ENCODE measurements at regions not wholly inside any gene's neighbourhood (a gene's known extent, or its start where the extent isn't known, plus 50 kb on each side); places are given as distances from the start of the nearest gene placed in this dataset.
A peak's percentile ranks its signal among the peaks of the same experiment; 100 is the strongest.
"Not testable (repeated sequence)": the region's sequence is repeated elsewhere in the genome, so short reads cannot be mapped to it uniquely, and the experiment has no call there.

DNA sequence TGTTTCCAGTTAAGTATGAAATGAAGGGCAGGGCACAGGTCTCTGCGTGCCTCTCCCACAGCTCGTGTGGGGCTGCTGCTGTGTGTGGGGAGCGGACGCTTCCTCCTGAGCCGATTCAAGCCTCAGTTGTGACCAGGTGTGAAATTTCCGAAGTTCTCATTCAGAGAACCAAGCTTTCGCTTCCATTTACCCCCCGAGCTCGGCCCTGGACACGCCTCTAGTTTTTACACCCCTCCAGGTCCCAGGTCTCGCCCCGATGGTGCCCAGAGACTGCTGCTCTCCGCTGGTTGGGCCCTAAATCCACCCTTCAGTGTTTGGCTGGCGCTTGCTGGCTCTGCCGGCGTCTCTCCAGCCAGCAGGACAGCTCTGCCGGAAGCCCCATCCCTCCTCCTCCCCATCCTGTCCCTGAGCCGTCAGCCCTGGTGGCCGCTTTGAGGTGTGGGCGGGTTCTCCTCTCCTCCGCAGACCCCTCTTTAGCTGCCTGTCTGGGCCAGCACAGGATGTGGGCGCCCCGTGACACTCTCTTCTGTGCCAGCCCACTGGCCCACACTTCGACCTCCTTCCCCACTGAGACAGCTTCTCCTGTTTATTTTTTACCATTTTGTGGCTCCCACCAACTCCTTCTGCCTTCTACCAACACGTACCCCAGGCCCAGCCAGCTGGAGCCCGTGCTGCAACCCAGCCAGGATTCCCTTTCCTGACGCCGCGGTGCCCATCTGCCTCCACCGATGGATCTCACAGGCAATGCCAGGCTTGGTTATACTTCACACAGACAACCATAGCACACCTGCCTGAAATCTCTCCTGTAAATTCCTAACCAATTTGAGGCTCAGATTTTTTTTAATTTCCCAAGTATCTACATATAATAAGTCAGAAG lies 142.8 kb downstream of the DLL1 start:
- DNase-seq (ENCODE audit: low read depth): peak; percentile 52

DNA sequence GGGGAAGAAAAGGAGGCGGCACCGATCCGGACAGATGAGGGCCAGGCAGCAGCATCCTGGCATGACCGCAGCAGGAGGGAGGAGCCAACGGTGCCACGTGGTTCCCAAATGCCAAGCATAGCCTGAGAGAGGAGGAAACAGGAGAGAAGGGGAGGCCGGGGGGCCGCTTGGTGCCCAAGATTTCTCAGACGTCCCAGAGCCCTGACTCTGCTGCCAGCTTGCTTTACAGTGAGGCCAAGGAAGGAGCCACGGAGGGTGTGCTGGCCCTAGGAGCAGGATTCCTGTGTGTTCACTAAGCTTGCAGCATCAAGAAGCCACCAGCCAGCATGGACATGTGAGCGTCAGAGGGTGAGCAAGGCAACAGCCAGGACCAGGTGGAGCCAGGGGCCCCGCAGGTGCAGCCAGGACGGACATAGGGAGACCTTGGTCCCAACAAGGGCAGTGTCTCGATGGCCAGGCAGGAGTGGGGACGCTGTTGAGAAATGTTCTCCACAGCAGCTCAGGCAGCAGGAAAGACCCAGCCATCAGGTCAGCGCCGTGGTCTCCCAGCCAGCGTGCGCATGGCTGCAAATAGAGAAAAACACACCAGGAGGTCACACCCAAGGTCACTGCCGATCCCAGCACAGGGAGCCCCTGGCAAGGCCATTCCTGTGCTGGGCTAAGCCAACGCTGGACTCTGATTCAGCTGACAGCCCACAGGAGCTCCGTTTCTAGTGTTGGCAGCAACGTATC lies 143.7 kb downstream of the DLL1 start:
- DNase-seq (ENCODE audit: low read depth): no peak

DNA sequence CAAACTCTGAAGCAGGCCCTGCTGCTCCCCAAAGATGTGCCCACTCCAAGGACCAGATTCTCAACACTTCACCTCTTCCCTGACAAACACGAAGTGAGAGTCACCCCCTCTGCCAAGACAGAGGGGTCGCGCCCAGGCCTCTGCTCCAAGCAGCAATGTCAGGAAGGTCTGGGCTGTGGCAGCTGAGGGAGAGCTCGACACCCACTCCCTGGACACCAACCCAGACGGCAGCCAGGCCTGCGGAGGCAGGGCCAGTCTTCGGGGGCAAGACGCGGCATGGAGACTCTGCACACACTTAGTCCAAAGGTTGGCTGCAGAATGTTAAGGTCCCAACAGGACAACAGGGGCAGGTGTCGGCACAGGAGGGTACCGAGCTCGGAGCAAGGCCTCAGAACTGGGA lies 144.2 kb downstream of the DLL1 start:
- DNase-seq (ENCODE audit: low read depth): no peak

DNA sequence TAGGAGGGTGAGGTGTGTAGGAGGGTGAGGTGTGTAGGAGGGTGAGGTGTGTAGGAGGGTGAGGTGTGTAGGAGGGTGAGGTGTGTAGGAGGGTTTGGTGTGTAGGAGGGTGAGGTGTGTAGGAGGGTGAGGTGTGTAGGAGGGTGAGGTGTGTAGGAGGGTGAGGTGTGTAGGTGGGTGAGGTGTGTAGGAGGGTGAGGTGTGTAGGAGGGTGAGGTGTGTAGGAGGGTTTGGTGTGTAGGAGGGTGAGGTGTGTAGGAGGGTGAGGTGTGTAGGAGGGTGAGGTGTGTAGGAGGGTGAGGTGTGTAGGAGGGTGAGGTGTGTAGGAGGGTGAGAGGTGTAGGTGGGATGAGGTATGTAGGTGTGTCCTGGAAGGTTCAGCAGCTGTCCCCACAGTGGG lies 144.7 kb downstream of the DLL1 start:
- not testable (repeated sequence) for DNase-seq (ENCODE audit: low read depth)

DNA sequence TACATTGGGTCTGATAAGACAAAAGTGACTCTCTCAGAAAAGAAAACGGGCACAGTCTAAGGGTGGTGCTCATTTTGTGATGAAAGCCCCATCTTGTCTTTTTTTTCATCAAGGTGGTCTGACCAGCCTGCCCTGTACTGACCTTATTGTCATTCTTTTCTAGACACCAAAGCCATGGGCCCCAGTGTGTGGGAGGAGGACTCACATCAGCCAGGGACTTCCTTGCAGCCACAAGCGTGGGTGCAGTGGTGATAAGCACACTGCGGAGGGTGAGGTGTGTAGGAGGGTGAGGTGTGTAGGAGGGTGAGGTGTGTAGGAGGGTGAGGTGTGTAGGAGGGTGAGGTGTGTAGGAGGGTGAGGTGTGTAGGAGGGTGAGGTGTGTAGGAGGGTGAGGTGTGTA lies 145.2 kb downstream of the DLL1 start:
- not testable (repeated sequence) for DNase-seq (ENCODE audit: low read depth)

DNA sequence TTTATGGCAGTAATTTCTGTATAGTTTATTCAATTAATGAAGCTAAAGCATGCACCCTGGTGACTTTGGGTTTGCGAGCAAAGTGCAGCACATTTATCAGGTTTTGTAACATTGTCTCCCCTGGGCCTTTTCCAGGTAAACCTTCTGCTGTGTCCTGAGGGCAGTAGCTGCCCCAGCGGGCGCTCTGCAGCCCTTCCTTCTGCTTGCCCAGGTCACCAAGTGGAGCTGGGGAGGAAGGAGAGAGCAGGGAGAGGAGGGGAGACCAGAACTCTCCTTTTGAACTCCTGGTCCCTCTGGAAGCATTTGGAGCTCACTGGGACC lies 145.6 kb downstream of the DLL1 start:
- no peak for DNase-seq (ENCODE audit: low read depth)

DNA sequence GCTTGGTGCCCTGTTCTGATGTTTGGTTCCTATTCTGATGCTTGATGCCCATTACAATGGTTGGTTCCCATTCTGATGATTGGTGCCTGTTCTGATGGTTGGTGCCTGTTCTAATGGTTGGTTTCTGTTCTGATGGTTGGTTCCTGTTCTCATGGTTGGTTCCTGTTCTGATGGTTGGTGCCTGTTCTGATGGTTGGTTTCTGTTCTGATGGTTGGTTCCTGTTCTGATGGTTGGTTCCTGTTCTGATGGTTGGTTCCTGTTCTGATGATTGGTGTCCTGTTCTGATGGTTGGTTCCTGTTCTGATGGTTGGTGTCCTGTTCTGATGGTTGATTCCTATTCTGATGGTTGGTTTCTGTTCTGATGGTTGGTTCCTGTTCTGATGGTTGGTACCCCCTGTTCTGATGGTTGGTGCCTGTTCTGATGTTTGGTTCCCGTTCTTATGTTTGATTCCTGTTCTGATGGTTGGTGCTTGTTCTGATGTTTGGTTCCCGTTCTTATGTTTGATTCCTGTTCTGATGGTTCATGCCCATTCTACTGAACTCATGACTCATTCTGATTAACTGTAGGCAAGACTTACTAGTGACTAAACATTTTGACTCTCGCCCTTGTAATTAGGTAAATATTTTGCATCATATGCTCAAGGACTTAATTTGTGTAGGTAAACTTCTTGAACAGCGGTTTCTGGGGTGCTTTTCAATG lies 146.2 kb downstream of the DLL1 start:
- DNase-seq (ENCODE audit: low read depth): no peak

DNA sequence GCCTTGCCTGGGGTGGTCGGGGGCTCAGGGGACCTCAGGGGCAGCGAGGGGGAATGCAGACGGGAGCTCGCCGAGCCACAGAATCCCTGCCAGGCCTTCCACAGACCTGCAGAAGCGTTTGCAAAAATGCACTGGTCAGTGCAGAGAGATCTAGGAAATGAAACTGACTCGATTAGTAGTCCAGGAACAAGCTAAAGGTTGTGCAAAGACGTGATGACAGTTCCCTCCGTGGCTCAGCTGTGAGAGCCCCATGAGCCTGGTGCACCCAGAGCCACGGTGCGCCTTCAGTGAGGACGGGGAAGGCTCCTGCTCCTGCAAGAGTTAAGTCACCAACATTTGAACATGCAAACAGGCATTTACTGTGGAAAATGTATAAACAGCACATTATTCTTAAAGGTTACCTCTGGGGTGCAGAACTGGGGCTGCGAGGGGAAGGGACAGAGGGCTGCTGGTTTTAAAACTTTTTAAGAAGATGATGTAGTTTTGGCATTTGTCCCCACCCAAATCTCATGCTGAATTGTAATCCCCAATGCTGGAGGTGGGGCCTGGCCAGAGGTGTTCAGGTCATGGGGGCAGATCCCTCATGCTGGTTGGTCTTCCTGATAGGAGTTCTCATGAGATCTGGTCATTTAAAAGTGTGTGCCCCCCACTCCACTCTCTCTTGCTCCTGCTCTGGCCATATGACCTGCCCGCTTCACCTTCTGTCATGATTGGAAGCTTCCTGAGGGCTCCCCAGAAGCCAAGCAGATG lies 147.3 kb downstream of the DLL1 start:
- no peak for DNase-seq (ENCODE audit: low read depth)

DNA sequence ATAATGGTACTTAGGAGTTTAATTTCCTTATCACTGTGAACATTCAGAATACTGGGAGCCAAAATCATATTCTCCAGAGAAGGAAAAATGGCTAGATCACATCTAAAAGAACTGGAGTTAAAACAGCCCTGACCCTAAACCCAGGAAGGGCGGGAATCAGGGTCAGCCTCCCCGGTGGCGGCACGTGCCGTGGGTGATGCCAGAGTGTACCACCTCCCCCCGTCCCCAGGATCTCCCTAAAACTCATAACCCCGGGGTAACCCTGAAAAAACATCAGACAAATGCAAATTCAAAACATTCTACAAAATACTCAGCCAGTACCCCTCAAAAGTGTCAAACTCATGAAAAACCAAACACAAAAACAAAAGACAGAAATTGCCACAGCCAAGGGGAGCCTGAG lies 148.3 kb downstream of the DLL1 start:
- DNase-seq (ENCODE audit: low read depth): no peak

DNA sequence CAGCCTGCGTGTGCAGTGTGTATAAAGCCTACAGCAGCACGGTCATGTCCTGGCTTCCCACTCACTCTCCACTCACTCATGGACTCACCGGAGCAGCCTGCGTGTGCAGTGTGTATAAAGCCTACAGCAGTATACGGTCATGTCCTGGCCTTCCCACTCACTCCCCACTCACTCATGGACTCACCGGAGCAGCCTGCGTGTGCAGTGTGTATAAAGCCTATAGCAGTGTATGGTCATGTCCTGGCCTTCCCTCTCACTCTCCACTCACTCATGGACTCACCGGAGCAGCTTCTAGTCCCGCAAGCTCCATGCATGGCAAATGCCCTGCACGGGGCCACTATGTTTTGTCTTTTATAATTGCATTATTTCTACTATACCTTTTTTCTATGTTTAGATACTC lies 149.8 kb downstream of the DLL1 start:
- DNase-seq (ENCODE audit: low read depth): not testable (repeated sequence)

DNA sequence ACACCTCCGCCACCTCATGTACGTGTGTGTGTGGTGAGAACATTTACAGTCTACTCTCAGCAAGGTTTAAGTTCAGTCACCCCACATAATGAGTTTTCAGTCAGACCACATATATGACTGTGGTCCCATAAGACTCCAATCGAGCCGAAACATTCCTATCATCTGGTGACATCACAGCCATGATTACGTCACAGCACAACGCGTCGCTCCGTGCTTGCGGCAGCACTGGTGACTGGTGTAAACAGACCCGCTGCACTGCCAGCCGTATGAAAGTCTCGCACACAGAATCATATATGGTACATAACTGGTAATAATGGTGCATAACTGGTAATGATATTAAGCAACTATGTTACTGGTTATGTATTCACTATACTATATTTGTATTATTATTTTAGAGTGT lies 150.7 kb downstream of the DLL1 start:
- no peak for DNase-seq (ENCODE audit: low read depth)

DNA sequence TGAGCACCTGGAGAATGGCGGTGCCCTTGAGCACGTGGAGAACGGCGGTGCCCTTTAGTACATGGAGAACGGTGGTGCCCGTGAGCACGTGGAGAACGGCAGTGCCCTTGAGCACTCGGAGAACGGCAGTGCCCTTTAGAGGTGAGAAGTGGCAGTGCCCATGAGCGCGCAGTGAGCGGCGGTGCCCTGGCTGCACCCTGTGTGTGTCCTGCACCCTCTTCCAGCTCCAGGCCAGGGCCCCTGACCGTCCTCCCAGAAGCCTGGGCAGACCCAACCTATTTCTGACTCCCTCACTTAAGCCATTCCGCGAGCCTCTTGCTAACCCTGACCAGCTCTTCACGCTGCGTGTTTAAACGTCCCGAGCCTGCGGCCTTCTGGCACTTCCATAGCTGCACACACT lies 151.3 kb downstream of the DLL1 start:
- DNase-seq (ENCODE audit: low read depth): no peak

DNA sequence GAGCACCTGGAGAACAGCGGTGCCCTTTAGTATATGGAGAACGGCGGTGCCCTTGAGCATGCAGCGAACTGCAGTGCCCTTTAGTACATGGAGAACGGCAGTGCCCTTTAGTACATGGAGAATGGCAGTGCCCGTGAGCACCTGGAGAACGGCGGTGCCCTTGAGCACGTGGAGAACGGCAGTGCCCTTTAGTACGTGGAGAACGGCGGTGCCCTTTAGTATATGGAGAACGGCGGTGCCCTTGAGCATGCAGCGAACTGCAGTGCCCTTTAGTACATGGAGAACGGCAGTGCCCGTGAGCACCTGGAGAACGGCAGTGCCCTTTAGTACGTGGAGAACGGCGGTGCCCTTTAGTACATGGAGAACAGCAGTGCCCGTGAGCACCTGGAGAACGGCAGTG lies 151.8 kb downstream of the DLL1 start:
- not testable (repeated sequence) for DNase-seq (ENCODE audit: low read depth)

DNA sequence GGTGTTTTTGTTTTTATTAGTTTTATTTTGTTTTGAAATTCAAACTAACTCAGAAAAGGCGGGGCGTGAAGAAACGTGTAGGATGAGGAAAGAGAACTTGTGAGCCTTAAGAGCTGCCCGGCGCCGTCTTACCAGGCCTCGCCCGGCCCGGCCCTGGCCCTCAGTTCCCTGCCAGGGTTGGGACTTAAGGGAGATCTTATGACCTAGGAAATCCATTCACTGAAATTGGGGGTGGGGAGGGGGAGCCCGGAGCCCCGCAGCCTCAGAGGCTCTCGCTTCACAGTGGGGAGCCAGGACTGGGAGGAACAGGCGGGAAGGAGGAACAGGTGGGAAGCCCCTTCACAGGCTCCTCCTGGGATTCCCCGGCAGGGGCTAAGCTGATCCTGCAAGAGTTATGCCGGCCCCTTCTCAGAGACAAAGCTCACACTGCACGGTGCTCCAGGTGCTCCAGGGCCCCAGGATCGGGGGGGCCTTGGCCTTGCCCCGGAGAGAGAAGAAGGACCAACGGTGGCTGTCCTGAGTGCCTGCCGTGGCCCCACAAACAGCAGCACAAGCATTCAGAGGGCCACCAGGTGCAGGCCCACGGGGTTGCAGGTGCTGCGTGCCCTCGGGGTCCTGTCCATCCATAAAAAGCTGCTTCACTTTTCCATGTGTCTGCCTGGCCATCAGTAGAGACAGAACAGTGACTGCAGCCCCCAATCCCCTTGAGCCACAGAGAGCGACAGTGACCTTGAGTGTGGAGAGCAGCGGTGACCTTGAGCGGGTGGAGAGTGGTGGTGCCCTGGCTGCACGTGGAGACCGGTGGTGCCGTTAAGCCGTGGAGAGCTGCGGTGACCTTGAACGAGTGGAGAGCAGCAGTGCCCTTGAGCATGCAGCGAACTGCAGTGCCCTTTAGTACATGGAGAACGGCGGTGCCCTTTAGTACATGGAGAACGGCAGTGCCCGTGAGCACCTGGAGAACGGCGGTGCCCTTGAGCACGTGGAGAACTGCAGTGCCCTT lies 152.7 kb downstream of the DLL1 start:
- no peak for DNase-seq (ENCODE audit: low read depth)

DNA sequence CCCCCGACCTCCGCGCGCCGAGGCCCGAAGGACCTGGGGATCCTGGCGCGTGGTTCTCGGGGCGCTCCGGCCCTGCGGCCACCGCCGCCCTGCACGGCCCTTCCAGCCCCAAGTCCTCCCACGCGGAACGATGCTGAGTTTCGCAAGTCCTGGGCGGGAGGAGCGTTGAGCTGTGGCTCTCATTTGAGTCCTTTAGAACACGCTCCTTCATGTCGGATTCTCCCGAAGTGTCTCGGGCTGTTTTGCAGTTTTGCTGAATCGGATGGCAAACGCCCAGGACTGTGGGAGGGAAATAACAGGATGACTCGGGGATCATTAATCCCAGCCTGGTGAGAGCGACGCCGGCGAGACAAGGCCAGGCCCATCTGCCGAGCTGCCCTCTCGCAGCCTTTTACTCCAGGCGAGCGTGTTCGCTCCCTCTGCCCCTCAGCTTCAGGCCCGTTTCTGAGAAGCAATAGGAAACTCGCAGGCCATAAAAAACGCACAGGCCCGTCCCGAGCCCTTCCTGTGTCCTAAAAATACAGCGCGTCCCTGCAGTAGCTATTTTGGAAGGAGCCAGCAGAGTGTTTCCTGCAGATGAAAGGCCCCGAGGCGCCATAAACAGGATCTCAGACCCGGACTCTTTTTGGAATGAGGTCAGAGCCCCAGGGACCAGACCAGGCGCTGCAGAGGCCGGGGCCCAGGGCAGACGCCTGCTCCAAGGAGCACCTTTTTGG lies 153.5 kb downstream of the DLL1 start:
- DNase-seq (ENCODE audit: low read depth): no peak

DNA sequence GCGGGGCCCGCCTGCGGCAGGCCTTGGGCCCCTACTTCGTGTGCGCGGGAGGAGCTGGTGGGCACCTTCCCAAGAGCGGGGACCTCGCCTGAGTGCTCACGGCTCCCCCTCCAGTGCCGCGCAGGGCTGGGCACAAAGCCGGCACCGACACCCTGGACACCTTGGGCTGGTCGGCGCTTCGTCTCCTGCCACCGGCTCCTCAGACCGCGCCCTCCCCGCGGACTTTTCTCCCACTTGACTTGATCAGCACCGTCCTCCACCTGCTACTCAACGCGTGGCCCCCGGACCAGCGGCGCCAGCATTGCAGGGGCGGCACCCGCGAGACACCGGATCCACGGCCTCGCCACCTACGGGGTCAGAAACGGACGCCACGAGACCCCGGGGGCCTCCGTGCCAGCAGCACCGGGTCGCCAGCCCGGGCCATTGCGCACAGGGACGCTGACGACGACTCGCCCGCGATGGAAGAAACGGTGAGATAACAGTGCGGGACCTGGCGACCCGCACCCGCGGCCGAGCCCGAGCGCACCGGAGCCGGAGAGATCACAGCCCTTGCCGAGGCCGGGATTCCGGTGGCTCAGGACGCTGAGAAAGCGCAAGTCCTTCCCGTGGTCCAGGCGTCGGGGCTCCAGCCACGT lies 154.2 kb downstream of the DLL1 start:
- no peak for DNase-seq (ENCODE audit: low read depth)

DNA sequence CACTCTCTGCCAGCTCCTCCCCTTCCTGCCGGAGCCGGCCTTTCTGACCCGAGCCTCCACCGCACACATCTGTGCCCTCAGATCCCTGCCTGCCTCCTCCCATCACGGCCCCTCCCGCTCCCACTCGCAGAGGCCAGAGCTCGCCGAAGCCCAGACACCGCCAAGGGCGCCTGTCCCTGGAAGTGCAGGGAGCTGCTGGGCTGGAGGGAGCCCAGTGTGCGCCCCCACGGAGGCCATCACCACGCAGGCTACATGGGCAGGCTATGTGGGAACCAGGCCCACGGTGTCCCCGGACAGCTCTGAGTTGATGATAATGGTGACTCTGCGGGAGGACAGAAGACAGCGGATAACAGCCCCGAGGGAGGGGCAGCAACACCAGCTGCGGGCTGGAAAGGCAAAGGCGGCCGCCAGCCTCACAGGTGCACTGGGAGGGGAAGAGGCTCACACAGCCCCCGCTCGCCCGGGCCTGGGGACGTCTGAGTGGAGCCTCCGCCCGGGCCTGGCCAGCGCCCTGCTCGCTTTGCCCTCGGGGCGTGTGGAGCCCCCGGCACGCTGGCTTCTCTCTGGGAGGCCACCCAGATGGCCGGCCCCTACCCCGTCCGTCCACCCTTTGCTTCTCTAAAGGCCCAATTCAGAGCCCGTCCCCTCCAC lies 154.9 kb downstream of the DLL1 start:
- DNase-seq (ENCODE audit: low read depth): no peak

DNA sequence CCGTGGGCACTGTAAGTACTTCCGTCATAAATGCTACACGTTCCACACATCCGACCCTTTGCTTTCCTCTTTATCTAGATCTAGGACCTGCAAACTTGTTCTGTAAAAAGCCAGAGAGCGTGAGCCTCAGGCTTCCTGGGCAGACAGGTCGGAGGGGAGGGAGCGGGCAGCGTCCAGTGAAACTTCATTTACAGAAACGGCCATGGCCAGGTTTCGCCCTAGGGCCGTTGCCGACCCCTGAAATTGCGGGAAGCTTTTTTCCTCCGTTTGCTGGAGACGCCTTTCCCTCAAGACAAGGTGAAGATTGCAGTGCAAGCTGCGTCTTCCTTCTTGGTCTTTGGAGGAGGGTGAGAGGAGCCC lies 155.4 kb downstream of the DLL1 start:
- no peak for DNase-seq (ENCODE audit: low read depth)

Measured in stimulated activated CD8-positive, alpha-beta memory T cell treated with anti-CD3 and anti-CD28 coated beads, Interleukin-12 subunit alpha, Interleukin-12 subunit beta, amount 100 ng/mL, for 4 hours (primary cell).